WI38 (cell line): ENCODE measurements at regions not wholly inside any gene's neighbourhood (a gene's known extent, or its start where the extent isn't known, plus 50 kb on each side); places are given as distances from the start of the nearest gene placed in this dataset.

Source experiments
- H3K4me3 ChIP-seq: 2 replicates; pipeline ENCODE4 v1.5.1; 2011; ENCODE audit warnings: low read depth, mild to moderate bottlenecking, control low read depth, low read length
- TF ChIP-seq, protein P1 (sequence below): IDR thresholded peaks from 2 replicates; pipeline ENCODE4 v1.5.1; 2012; ENCODE audit warnings: low read depth, mild to moderate bottlenecking, control low read depth, low read length

DNA sequence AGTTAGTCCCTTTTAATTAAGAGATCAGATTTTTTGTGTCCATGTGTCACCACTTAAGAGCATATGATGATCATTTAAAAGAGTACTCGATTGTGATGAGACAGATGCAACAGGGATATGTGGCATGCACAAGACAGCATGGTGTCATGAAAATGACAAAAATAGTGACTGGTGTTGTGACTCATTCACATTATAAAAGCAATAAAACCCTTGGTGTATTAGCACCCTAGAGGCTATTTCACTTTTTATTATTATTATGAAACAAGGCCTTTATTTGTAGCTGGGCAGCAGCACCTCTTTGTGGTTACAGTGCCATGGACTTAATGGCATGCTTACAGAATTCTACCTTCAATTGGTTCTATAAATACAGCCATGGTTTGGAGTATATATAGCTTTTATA, 1296.0 kb upstream of the ZEB2 start:
- H3K4me3 ChIP-seq, result no peak overlapping the region
- TF ChIP-seq, protein P1, sequence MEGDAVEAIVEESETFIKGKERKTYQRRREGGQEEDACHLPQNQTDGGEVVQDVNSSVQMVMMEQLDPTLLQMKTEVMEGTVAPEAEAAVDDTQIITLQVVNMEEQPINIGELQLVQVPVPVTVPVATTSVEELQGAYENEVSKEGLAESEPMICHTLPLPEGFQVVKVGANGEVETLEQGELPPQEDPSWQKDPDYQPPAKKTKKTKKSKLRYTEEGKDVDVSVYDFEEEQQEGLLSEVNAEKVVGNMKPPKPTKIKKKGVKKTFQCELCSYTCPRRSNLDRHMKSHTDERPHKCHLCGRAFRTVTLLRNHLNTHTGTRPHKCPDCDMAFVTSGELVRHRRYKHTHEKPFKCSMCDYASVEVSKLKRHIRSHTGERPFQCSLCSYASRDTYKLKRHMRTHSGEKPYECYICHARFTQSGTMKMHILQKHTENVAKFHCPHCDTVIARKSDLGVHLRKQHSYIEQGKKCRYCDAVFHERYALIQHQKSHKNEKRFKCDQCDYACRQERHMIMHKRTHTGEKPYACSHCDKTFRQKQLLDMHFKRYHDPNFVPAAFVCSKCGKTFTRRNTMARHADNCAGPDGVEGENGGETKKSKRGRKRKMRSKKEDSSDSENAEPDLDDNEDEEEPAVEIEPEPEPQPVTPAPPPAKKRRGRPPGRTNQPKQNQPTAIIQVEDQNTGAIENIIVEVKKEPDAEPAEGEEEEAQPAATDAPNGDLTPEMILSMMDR, result no peak

DNA sequence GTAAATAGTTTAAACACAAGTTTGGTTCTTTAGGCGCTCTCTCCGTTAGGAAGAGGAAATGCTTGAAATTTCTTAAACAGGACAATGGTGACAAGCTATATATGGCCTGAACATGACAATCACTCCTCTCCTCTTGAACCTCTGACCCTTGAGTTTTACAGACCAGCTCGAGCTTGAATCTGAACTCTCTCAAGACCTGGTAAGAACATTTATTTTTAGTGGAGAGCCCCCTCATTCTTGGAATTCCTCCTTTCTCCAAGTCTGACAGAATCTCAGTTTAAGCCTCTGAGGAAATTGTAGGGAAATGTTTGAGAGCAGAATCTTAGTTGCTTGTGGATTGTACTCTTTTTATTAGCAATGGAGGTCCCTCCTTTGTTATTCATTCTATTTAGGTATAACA, 1293.6 kb upstream of the ZEB2 start:
- TF ChIP-seq, protein P1, result no peak

DNA sequence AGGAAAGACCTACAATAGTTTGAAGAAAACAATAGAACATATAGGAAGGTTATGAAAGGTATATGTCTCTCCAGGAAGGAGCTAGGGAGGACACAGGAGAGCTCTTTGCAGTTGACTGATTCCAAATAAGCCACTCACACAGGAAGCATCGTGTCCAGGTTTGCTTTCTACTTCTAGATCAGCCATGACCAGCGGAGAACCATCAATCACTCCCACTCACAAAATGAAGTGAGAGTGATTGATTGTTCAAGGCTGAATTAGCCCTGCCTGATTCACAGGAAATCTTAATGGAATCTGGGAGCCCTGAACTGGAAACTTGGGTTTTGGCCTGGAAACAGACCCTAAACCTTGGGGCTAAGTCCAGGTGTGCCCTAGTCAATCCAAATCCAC, 1292.2 kb upstream of the ZEB2 start:
- TF ChIP-seq, protein P1, result no peak
- H3K4me3 ChIP-seq, result no peak overlapping the region

More for the DNA sequence above, 1293.6 kb upstream of the ZEB2 start:
- no peak overlapping the region for H3K4me3 ChIP-seq

DNA sequence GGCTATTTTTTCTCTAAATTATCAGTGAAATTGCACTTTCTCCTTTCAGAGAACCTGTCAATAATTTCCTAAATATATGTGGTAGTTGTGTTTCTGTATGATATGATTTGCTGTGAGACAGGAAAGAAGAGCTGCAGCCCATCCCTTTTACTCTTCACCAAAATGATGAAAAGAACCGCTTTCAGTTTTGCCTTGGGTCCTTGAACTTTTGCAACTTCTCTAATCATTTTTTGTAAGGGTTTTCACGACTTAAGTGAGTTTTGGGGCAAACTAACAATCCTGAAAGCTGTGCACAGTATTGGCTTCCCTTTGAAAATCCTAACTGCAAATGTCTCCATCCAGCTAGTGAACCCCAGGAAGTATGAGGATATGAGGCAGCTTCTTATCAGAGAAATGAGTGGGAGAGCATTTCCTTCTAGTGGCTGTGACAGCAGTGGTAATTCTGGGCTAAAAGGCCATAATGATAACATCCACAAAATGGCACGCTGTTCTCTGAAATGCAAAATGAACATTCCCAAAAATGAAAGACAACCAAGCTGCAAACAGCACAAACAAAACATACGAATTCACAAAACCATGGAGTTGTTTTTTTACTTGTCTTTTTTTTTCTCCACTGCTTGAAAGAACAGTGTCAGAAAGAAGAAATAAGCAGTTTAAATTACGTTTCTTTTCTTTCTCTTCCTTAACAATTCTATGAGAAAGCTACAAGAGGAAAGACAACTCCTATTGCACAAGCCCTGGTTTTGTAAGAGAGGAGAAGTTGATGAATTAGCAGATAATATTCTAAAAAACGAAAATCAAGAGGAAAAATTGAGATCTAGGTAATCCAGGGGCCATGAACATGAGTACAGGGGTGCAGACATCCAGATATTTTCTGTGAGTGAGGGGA, 1291.6 kb upstream of the ZEB2 start:
- no peak overlapping the region for H3K4me3 ChIP-seq
- TF ChIP-seq, protein P1, result no peak

DNA sequence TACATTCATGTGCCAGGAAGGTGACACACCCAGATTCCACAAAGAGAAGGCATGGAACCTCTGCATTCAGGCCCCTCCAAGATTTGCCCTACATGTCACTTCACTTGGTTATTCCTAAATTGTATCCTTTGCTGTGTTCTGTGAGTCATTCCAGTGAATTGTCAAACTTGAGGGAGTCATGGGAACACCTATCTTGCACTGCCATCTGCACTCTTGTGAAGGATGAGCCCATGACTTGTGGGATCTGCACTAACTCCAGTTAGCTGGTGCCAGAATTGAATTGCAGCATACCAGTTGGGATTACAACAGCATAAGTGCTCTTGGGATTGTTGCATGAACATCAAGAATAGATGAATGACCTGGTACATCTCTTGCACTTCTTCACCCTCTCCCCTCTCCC, 1288.0 kb upstream of the ZEB2 start:
- TF ChIP-seq, protein P1, result no peak
- H3K4me3 ChIP-seq, result no peak overlapping the region

DNA sequence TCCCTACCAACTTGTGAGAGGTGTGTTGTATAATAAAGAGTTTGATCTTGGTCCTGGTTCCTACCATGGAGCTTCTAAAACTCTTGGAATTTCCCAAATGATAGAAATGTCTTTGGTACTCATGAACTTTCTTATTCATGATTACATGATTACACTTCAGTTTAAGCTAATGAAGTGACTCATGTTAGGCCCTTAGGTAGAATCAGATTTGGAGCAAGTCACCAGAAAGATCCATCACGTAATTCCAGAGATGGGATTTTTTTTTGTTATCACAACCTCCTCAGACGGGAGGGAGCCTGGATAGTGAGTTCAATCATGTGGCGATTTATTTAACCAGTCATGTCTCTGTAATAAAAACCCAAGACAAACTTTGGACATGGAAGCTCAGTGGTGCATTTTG, 1287.6 kb upstream of the ZEB2 start:
- H3K4me3 ChIP-seq, result no peak overlapping the region
- TF ChIP-seq, protein P1, result no peak

DNA sequence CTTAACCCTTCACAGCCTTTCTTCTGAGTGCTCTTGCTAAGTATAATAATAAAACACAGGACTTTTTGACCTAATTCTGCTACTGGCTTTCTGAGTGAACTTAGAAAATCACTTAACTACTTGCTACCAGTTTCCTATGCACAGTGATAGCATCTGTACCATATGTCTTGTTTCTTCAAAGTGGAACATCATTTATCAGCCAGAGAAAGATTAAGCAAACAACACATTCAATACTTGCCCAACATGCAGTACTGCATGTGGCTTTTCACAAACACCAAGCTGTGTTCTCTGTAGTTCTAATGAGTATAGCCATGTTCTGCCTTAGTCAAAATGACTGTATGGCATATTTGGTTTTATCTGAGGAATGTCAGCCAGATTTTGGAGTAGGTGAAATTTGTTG, 1286.6 kb upstream of the ZEB2 start:
- TF ChIP-seq, protein P1, result no peak
- H3K4me3 ChIP-seq, result no peak overlapping the region
